ENCODE measurements at regions not wholly inside any gene's neighbourhood (a gene's known extent, or its start where the extent isn't known, plus 50 kb on each side); places are given as distances from the start of the nearest gene placed in this dataset.

GRCh38 chr4:91764085-91764484, 539.7 kb upstream of the GRID2 start:
- no peak for TF ChIP-seq EZH2 (IDR thresholded peaks at IDR 0.05; ENCODE audit: low read length, missing control alignments)
- no peak for TF ChIP-seq CTCF (conservative IDR thresholded peaks at IDR 0.05 in 1 of 2, IDR thresholded peaks at IDR 0.05 in 1 of 2; ENCODE audit: low read depth in 1 of 2, low read length in 2 of 2)
